ENCODE measurements at regions not wholly inside any gene's neighbourhood (a gene's known extent, or its start where the extent isn't known, plus 50 kb on each side); places are given as distances from the start of the nearest gene placed in this dataset.
"Not testable (repeated sequence)": the region's sequence is repeated elsewhere in the genome, so short reads cannot be mapped to it uniquely, and the experiment has no call there.

DNA sequence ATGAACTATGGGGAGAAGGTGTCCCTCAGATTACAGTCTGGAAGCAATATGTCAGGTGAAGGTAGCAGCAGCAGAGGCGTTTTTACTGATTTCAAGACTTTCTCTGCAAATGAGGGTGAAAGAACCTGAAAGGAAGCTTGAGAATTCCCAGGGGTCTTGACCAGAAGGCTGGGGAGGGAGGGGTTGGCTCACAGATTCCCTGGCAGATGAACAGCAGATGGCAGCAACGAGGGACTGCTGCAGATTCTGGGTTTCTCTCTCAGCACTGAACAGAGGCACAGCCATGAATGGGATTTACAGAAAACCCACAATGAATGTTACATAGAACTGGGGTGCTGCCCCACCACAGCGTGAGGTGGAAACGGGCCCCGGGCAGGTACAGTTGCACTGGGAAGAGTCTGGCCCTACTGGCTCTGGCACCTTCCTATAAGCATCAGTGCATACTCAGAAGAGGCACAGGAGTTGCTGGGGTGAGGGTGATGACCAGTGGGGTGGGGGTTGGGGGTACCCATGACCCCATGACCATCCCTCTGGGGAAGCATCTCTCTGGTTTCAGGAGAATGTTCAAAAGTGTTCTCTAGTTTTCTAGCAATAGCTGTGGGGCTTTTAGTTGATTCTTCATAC lies 317.8 kb downstream of the SH2D4B start:
- ATAC-seq, result no peak
- TF ChIP-seq CSDC2 (CRISPR knock-in tag; IDR thresholded peaks at IDR 0.05), result no peak
- TF ChIP-seq ZFP30 (CRISPR knock-in tag; IDR thresholded peaks at IDR 0.05), result no peak
- TF ChIP-seq ZNF565 (CRISPR knock-in tag; conservative IDR thresholded peaks at IDR 0.05; ENCODE audit: low read depth), result no peak
- TF ChIP-seq PPARA (CRISPR knock-in tag; IDR thresholded peaks at IDR 0.05; ENCODE audit: borderline replicate concordance), result no peak
- TF ChIP-seq ZFP3 (CRISPR knock-in tag; IDR thresholded peaks at IDR 0.05), result no peak
- TF ChIP-seq GLIS3 (CRISPR knock-in tag; IDR thresholded peaks at IDR 0.05), result no peak
- TF ChIP-seq ISL1 (CRISPR knock-in tag; IDR thresholded peaks at IDR 0.05), result no peak
- TF ChIP-seq SNAI2 (CRISPR knock-in tag; IDR thresholded peaks at IDR 0.05), result no peak

DNA sequence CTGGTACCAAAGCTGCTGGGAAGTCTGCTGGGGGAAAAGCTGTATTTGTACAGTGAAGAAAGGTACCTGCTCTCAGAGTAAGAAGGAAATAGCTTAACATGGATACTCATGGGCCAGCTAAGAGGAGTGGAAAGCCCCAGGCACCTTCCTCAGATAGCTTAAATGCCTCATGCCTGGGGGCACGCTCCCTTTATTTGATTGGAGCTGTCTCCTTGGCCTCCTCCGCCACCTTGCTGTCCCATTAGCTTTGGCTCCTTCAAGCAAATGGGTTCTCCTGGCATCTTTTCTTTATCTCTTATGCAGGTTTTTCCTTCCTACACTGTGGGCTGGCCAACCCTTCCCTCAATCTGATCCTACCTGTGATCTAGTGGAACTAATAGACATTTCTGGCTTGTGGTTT lies 318.5 kb downstream of the SH2D4B start:
- ATAC-seq, result no peak
- TF ChIP-seq PPARA (CRISPR knock-in tag; IDR thresholded peaks at IDR 0.05; ENCODE audit: borderline replicate concordance), result no peak
- TF ChIP-seq, protein P1, sequence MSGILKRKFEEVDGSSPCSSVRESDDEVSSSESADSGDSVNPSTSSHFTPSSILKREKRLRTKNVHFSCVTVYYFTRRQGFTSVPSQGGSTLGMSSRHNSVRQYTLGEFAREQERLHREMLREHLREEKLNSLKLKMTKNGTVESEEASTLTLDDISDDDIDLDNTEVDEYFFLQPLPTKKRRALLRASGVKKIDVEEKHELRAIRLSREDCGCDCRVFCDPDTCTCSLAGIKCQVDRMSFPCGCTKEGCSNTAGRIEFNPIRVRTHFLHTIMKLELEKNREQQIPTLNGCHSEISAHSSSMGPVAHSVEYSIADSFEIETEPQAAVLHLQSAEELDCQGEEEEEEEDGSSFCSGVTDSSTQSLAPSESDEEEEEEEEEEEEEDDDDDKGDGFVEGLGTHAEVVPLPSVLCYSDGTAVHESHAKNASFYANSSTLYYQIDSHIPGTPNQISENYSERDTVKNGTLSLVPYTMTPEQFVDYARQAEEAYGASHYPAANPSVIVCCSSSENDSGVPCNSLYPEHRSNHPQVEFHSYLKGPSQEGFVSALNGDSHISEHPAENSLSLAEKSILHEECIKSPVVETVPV (CRISPR knock-in tag; IDR thresholded peaks at IDR 0.05), result no peak
- TF ChIP-seq, protein P2, sequence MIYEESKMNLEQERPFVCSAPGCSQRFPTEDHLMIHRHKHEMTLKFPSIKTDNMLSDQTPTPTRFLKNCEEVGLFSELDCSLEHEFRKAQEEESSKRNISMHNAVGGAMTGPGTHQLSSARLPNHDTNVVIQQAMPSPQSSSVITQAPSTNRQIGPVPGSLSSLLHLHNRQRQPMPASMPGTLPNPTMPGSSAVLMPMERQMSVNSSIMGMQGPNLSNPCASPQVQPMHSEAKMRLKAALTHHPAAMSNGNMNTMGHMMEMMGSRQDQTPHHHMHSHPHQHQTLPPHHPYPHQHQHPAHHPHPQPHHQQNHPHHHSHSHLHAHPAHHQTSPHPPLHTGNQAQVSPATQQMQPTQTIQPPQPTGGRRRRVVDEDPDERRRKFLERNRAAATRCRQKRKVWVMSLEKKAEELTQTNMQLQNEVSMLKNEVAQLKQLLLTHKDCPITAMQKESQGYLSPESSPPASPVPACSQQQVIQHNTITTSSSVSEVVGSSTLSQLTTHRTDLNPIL (CRISPR knock-in tag; IDR thresholded peaks at IDR 0.05; ENCODE audit: low read depth), result no peak
- TF ChIP-seq GLIS3 (CRISPR knock-in tag; IDR thresholded peaks at IDR 0.05), result no peak
- no peak for TF ChIP-seq ZNF565 (CRISPR knock-in tag; conservative IDR thresholded peaks at IDR 0.05; ENCODE audit: low read depth)
- TF ChIP-seq ZC3H10 (CRISPR knock-in tag; IDR thresholded peaks at IDR 0.05), result no peak
- no peak for TF ChIP-seq CSDC2 (CRISPR knock-in tag; IDR thresholded peaks at IDR 0.05)
- TF ChIP-seq, protein P3, sequence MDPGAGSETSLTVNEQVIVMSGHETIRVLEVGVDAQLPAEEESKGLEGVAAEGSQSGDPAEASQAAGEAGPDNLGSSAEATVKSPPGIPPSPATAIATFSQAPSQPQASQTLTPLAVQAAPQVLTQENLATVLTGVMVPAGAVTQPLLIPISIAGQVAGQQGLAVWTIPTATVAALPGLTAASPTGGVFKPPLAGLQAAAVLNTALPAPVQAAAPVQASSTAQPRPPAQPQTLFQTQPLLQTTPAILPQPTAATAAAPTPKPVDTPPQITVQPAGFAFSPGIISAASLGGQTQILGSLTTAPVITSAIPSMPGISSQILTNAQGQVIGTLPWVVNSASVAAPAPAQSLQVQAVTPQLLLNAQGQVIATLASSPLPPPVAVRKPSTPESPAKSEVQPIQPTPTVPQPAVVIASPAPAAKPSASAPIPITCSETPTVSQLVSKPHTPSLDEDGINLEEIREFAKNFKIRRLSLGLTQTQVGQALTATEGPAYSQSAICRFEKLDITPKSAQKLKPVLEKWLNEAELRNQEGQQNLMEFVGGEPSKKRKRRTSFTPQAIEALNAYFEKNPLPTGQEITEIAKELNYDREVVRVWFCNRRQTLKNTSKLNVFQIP (CRISPR knock-in tag; IDR thresholded peaks at IDR 0.05; ENCODE audit: borderline replicate concordance, low read depth), result no peak
- no peak for TF ChIP-seq RARB (CRISPR knock-in tag; IDR thresholded peaks at IDR 0.05)
- no peak for TF ChIP-seq ISL1 (CRISPR knock-in tag; IDR thresholded peaks at IDR 0.05)
- TF ChIP-seq TOX (CRISPR knock-in tag; IDR thresholded peaks at IDR 0.05; ENCODE audit: borderline replicate concordance), result no peak
- no peak for TF ChIP-seq TCF4 (CRISPR knock-in tag; IDR thresholded peaks at IDR 0.05; ENCODE audit: borderline replicate concordance)
- no peak for TF ChIP-seq ZNF8 (CRISPR knock-in tag; IDR thresholded peaks at IDR 0.05)

DNA sequence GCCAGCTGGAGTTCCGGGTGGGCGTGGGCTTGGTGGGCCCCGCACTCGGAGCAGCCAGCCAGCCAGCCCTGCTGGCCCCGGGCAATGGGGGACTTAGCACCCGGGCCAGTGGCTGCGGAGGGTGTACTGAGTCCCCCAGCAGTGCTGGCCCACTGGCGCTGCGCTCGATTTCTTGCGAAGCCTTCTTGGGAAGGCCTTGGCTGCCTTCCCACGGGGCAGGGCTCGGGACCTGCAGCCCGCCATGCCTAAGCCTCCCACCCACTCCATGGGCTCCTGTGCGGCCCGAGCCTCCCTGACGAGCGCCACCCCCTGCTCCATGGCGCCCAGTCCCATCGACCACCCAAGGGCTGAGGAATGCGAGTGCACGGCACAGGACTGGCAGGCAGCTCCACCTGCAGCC lies 321.6 kb downstream of the SH2D4B start:
- ATAC-seq, result not testable (repeated sequence)

DNA sequence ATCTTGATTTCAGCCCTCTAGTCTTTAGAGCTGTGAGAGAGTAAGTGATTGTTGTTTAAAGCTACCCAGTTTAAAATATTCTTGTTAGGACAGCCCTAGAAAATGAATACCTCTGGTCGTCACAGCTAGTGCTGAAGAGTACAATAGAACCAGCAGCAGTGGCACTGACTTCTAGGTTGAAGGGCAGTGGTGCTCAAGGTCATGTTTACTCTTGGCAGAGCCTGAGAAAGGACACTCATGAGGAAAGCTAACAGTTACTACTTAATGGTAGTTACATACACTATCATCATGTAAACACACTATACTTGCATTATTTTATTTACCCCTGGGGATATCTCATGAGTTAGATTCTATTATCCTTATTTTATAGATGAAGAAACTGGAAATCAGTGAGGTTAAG lies 323.0 kb downstream of the SH2D4B start:
- no peak for ATAC-seq
- TF ChIP-seq ZNF70 (CRISPR knock-in tag; IDR thresholded peaks at IDR 0.05) (no peak), ARNTL (CRISPR knock-in tag; IDR thresholded peaks at IDR 0.05; ENCODE audit: borderline replicate concordance, low read depth) (no peak), GLIS3 (CRISPR knock-in tag; IDR thresholded peaks at IDR 0.05) (no peak), ISL1 (CRISPR knock-in tag; IDR thresholded peaks at IDR 0.05) (no peak), TCF4 (CRISPR knock-in tag; IDR thresholded peaks at IDR 0.05; ENCODE audit: borderline replicate concordance) (no peak), RARB (CRISPR knock-in tag; IDR thresholded peaks at IDR 0.05) (no peak), ZNF8 (CRISPR knock-in tag; IDR thresholded peaks at IDR 0.05) (no peak), CSDC2 (CRISPR knock-in tag; IDR thresholded peaks at IDR 0.05) (no peak), ESRRG (CRISPR knock-in tag; IDR thresholded peaks at IDR 0.05) (no peak), OSR1 (CRISPR knock-in tag; IDR thresholded peaks at IDR 0.05) (no peak)
- TF ChIP-seq, protein P4, sequence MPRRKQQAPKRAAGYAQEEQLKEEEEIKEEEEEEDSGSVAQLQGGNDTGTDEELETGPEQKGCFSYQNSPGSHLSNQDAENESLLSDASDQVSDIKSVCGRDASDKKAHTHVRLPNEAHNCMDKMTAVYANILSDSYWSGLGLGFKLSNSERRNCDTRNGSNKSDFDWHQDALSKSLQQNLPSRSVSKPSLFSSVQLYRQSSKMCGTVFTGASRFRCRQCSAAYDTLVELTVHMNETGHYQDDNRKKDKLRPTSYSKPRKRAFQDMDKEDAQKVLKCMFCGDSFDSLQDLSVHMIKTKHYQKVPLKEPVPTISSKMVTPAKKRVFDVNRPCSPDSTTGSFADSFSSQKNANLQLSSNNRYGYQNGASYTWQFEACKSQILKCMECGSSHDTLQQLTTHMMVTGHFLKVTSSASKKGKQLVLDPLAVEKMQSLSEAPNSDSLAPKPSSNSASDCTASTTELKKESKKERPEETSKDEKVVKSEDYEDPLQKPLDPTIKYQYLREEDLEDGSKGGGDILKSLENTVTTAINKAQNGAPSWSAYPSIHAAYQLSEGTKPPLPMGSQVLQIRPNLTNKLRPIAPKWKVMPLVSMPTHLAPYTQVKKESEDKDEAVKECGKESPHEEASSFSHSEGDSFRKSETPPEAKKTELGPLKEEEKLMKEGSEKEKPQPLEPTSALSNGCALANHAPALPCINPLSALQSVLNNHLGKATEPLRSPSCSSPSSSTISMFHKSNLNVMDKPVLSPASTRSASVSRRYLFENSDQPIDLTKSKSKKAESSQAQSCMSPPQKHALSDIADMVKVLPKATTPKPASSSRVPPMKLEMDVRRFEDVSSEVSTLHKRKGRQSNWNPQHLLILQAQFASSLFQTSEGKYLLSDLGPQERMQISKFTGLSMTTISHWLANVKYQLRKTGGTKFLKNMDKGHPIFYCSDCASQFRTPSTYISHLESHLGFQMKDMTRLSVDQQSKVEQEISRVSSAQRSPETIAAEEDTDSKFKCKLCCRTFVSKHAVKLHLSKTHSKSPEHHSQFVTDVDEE (CRISPR knock-in tag; IDR thresholded peaks at IDR 0.05), result no peak
- TF ChIP-seq, protein P1 (CRISPR knock-in tag; IDR thresholded peaks at IDR 0.05), result no peak
